WTC11 (cell line): ENCODE measurements at regions not wholly inside any gene's neighbourhood (a gene's known extent, or its start where the extent isn't known, plus 50 kb on each side); places are given as distances from the start of the nearest gene placed in this dataset.

Experiments used
- ATAC-seq: fragments of 200-7000 bp; cut with Tn5 transposase; 2 replicates; pipeline ENCODE4 v1.10.0; 2021; ENCODE audit warnings: mild to moderate bottlenecking, moderate library complexity
- CTCF ChIA-PET: fragments of 300-600 bp; sonication (Branson Sonifier 250); formaldehyde crosslinking; loops from one replicate; lab custom pipeline; 2021; ENCODE audit warnings: antibody characterized with exemption; lab: Charles Lee
- POLR2A ChIA-PET: fragments of 350-600 bp; sonication (Branson Sonifier 250); formaldehyde crosslinking; loops from one replicate; lab custom pipeline; 2021; ENCODE audit warnings: antibody characterized with exemption; lab: Charles Lee
- DNase-seq: peaks from one replicate; pipeline ENCODE4 v3.0.0; 2021; ENCODE audit warnings: low spot score
- H3K27ac Mint-ChIP-seq: 2 replicates; pipeline ENCODE4 v1.8.0; 2021; ENCODE audit warnings: mixed read lengths
- H3K27me3 Mint-ChIP-seq: 2 replicates; pipeline ENCODE4 v1.8.0; 2021; ENCODE audit warnings: low read depth, mild to moderate bottlenecking, moderate library complexity, mixed read lengths
- H3K36me3 Mint-ChIP-seq: 2 replicates; pipeline ENCODE4 v1.8.0; 2021; ENCODE audit warnings: mixed read lengths
- H3K4me1 Mint-ChIP-seq: 2 replicates; pipeline ENCODE4 v1.8.0; 2022; ENCODE audit warnings: mixed read lengths
- H3K4me3 Mint-ChIP-seq: 2 replicates; pipeline ENCODE4 v1.8.0; 2021; ENCODE audit warnings: mild to moderate bottlenecking, moderate library complexity, mixed read lengths
- H3K9me3 Mint-ChIP-seq: 2 replicates; pipeline ENCODE4 v1.8.0; 2021; ENCODE audit warnings: mixed read lengths
- ARID4B ChIP-seq: sonication (generic); formaldehyde crosslinking; IDR thresholded peaks from 2 replicates; pipeline ENCODE4 v1.8.0; 2023; ENCODE audit warnings: missing genetic modification reagents, mild to moderate bottlenecking, borderline replicate concordance
- ATF3 ChIP-seq: sonication (generic); formaldehyde crosslinking; conservative IDR thresholded peaks from 2 replicates; pipeline ENCODE4 v1.8.1; 2022; ENCODE audit warnings: mild to moderate bottlenecking, missing genetic modification reagents
- EMX1 ChIP-seq: fragments of 250-450 bp; sonication (Bioruptor Pico); IDR thresholded peaks from 2 replicates; pipeline ENCODE4 v1.8.0; 2021; ENCODE audit warnings: mild to moderate bottlenecking
- HMGA2 ChIP-seq: fragments of 250-450 bp; sonication (Bioruptor Pico); IDR thresholded peaks from 2 replicates; pipeline ENCODE4 v1.4.0; 2021; ENCODE audit warnings: mild to moderate bottlenecking, moderate library complexity
- KAT7 ChIP-seq: sonication (generic); formaldehyde crosslinking; IDR thresholded peaks from 2 replicates; pipeline ENCODE4 v1.8.1; 2023; ENCODE audit warnings: missing genetic modification reagents, mild to moderate bottlenecking, borderline replicate concordance
- MXD4 ChIP-seq: fragments of 250-450 bp; sonication (Bioruptor Pico); IDR thresholded peaks from 2 replicates; pipeline ENCODE4 v1.8.0; 2021; ENCODE audit warnings: mild to moderate bottlenecking, moderate library complexity, borderline replicate concordance
- NFATC4 ChIP-seq: fragments of 250-450 bp; sonication (Bioruptor Pico); IDR thresholded peaks from 2 replicates; pipeline ENCODE4 v1.9.0; 2021; ENCODE audit warnings: mild to moderate bottlenecking
- PREB ChIP-seq: sonication (generic); formaldehyde crosslinking; IDR thresholded peaks from 2 replicates; pipeline ENCODE4 v1.8.1; 2022; ENCODE audit warnings: mild to moderate bottlenecking, missing genetic modification reagents, moderate library complexity, borderline replicate concordance
- RORB ChIP-seq: fragments of 250-450 bp; sonication (Bioruptor Pico); IDR thresholded peaks from 2 replicates; pipeline ENCODE4 v1.9.0; 2021; ENCODE audit warnings: mild to moderate bottlenecking
- SP1 ChIP-seq: sonication (generic); formaldehyde crosslinking; conservative IDR thresholded peaks from 2 replicates; pipeline ENCODE4 v1.8.1; 2022; ENCODE audit warnings: missing genetic modification reagents
- TCF7 ChIP-seq: sonication (generic); formaldehyde crosslinking; IDR thresholded peaks from 2 replicates; pipeline ENCODE4 v1.8.0; 2022; ENCODE audit warnings: mild to moderate bottlenecking, low read depth, missing genetic modification reagents, moderate library complexity
- ZNF232 ChIP-seq: sonication (generic); formaldehyde crosslinking; IDR thresholded peaks from 2 replicates; pipeline ENCODE4 v1.8.0; 2022; ENCODE audit warnings: mild to moderate bottlenecking, missing genetic modification reagents
- ZNF281 ChIP-seq: sonication (generic); formaldehyde crosslinking; IDR thresholded peaks from 2 replicates; pipeline ENCODE4 v1.8.0; 2023; ENCODE audit warnings: mild to moderate bottlenecking, missing genetic modification reagents
- ZNF425 ChIP-seq: fragments of 250-450 bp; sonication (Bioruptor Pico); conservative IDR thresholded peaks from 2 replicates; pipeline ENCODE4 v1.9.0; 2021; ENCODE audit warnings: mild to moderate bottlenecking
- ZNF512 ChIP-seq: sonication (generic); formaldehyde crosslinking; IDR thresholded peaks from 2 replicates; pipeline ENCODE4 v1.8.1; 2022; ENCODE audit warnings: missing genetic modification reagents, borderline replicate concordance

GRCh38 chr20:17843246-17844132 lies 125.1 kb downstream of the SNX5 start:
- ATAC-seq = peak; percentile 68
- CTCF ChIA-PET = interaction anchor here (1.1 to 2.4 kb wide), 2 partner anchors 41 to 161 kb away, joined by 4 to 11 read pairs; partner anchors contain the start of gene RRBP1

GRCh38 chr20:17841751-17842215 lies 126.8 kb downstream of the SNX5 start:
- H3K36me3 Mint-ChIP-seq = 0 out of 2 replicates have a peak, but pooled peaks cover 3% of the 10 kb centered on the region
- ChIA-PET CTCF (interaction anchor here (1.1 to 2.4 kb wide), 2 partner anchors 97 to 160 kb away, joined by 3 to 11 read pairs; partner anchors contain the start of gene RRBP1), POLR2A (interaction anchor here (0.8 kb wide), 1 partner anchor 363 kb away, joined by 3 read pairs; no protein-coding TSS in a partner anchor)
- no peak overlapping the region for H3K4me3 Mint-ChIP-seq
- DNase-seq = no peak
- H3K27me3 Mint-ChIP-seq = no peaks in the 10 kb centered on the region; the same call in 1 of the 2 replicates
- no peak for ATAC-seq
- H3K27ac Mint-ChIP-seq = no peak overlapping the region
- H3K4me1 Mint-ChIP-seq = peaks cover 20% of the 10 kb centered on the region
- peaks cover 17% of the 10 kb centered on the region for H3K9me3 Mint-ChIP-seq
- TF ChIP-seq ARID4B (CRISPR knock-in tag) (no peak), SP1 (no peak), ZNF281 (CRISPR knock-in tag) (no peak), EMX1 (CRISPR knock-in tag) (no peak), ATF3 (CRISPR knock-in tag) (no peak), KAT7 (CRISPR knock-in tag) (no peak), NFATC4 (CRISPR knock-in tag) (no peak), RORB (CRISPR knock-in tag) (no peak), TCF7 (no peak), HMGA2 (no peak), MXD4 (no peak), PREB (CRISPR knock-in tag) (no peak)

More at GRCh38 chr20:17843246-17844132, 125.1 kb downstream of the SNX5 start:
- H3K4me1 Mint-ChIP-seq = peaks cover 7% of the 10 kb centered on the region
- H3K27ac Mint-ChIP-seq = no peak overlapping the region
- no peak overlapping the region for H3K4me3 Mint-ChIP-seq
- POLR2A ChIA-PET = interaction anchor here (0.5 kb wide), 1 partner anchor 39 kb away, joined by 4 read pairs; no protein-coding TSS in a partner anchor
- 0 out of 2 replicates have a peak, but pooled peaks cover 3% of the 10 kb centered on the region for H3K36me3 Mint-ChIP-seq
- TF ChIP-seq ZNF425 (CRISPR knock-in tag) = no peak
- no peak for TF ChIP-seq ZNF512 (CRISPR knock-in tag)
- TF ChIP-seq ZNF232 = no peak
- no peak for DNase-seq
- H3K27me3 Mint-ChIP-seq = no peaks in the 10 kb centered on the region; the same call in 1 of the 2 replicates
- peaks cover 17% of the 10 kb centered on the region for H3K9me3 Mint-ChIP-seq
